SK-N-SH treated with all-trans-retinoic acid at 6 μM for 48 hours (cell line): ENCODE measurements at regions not wholly inside any gene's neighbourhood (a gene's known extent, or its start where the extent isn't known, plus 50 kb on each side); places are given as distances from the start of the nearest gene placed in this dataset.
"Not testable (repeated sequence)": the region's sequence is repeated elsewhere in the genome, so short reads cannot be mapped to it uniquely, and the experiment has no call there.

ENCODE experiments used
- ATAC-seq: fragments of 200-7000 bp; cut with Tn5 transposase; 3 replicates; pipeline ENCODE4 v1.9.1; 2020; ENCODE audit warnings: mild to moderate bottlenecking, moderate library complexity
- ARNTL ChIP-seq: fragments of 450-650 bp; formaldehyde crosslinking; IDR thresholded peaks from 2 replicates; pipeline ENCODE4 v1.5.0; 2020; ENCODE audit warnings: low read depth, mild to moderate bottlenecking, moderate library complexity, borderline replicate concordance
- BACH2 ChIP-seq: fragments of 250-450 bp; sonication (Bioruptor Pico); IDR thresholded peaks from 2 replicates; pipeline ENCODE4 v1.9.0; 2021; ENCODE audit warnings: mild to moderate bottlenecking, borderline replicate concordance
- CSDC2 ChIP-seq: fragments of 250-450 bp; sonication (Bioruptor Pico); IDR thresholded peaks from 2 replicates; pipeline ENCODE4 v1.5.0; 2020; ENCODE audit warnings: mild to moderate bottlenecking, moderate library complexity
- ESRRG ChIP-seq: fragments of 250-450 bp; sonication (Bioruptor Pico); IDR thresholded peaks from 2 replicates; pipeline ENCODE4 v1.6.1; 2021; ENCODE audit warnings: mild to moderate bottlenecking
- GLIS3 ChIP-seq: fragments of 250-450 bp; sonication (Bioruptor Pico); IDR thresholded peaks from 2 replicates; pipeline ENCODE4 v1.5.0; 2020; ENCODE audit warnings: mild to moderate bottlenecking, moderate library complexity
- ISL1 ChIP-seq: fragments of 250-450 bp; sonication (Bioruptor Pico); IDR thresholded peaks from 2 replicates; pipeline ENCODE4 v2.1.2; 2022; ENCODE audit warnings: mild to moderate bottlenecking, moderate library complexity
- OSR1 ChIP-seq: fragments of 250-450 bp; sonication (Bioruptor Pico); IDR thresholded peaks from 2 replicates; pipeline ENCODE4 v1.8.0; 2022; ENCODE audit warnings: moderate library complexity, mild to moderate bottlenecking, inconsistent platforms
- PATZ1 ChIP-seq: fragments of 250-450 bp; sonication (Bioruptor Pico); IDR thresholded peaks from 2 replicates; pipeline ENCODE4 v1.8.0; 2020; ENCODE audit warnings: mild to moderate bottlenecking, moderate library complexity, borderline replicate concordance
- POU6F1 ChIP-seq: fragments of 250-450 bp; sonication (Bioruptor Pico); IDR thresholded peaks from 2 replicates; pipeline ENCODE4 v1.8.0; 2021; ENCODE audit warnings: low read depth, mild to moderate bottlenecking, moderate library complexity, borderline replicate concordance
- RARB ChIP-seq: fragments of 250-450 bp; sonication (Bioruptor Pico); IDR thresholded peaks from 2 replicates; pipeline ENCODE4 v1.8.0; 2021; ENCODE audit warnings: mild to moderate bottlenecking, moderate library complexity
- TCF4 ChIP-seq: fragments of 250-450 bp; sonication (Bioruptor Pico); IDR thresholded peaks from 2 replicates; pipeline ENCODE4 v1.8.0; 2021; ENCODE audit warnings: mild to moderate bottlenecking, moderate library complexity, borderline replicate concordance
- TOX ChIP-seq: fragments of 250-450 bp; sonication (Bioruptor Pico); IDR thresholded peaks from 2 replicates; pipeline ENCODE4 v1.8.0; 2021; ENCODE audit warnings: mild to moderate bottlenecking, moderate library complexity, borderline replicate concordance
- ZC3H10 ChIP-seq: fragments of 250-450 bp; sonication (Bioruptor Pico); IDR thresholded peaks from 2 replicates; pipeline ENCODE4 v1.5.1; 2021; ENCODE audit warnings: mild to moderate bottlenecking, moderate library complexity
- ZFP3 ChIP-seq: fragments of 250-450 bp; sonication (Bioruptor Pico); IDR thresholded peaks from 2 replicates; pipeline ENCODE4 v1.5.0; 2020; ENCODE audit warnings: mild to moderate bottlenecking, moderate library complexity
- ZNF565 ChIP-seq: fragments of 450-650 bp; formaldehyde crosslinking; conservative IDR thresholded peaks from 2 replicates; pipeline ENCODE4 v1.5.0; 2020; ENCODE audit warnings: low read depth, mild to moderate bottlenecking, moderate library complexity
- ZNF70 ChIP-seq: fragments of 450-650 bp; formaldehyde crosslinking; IDR thresholded peaks from 2 replicates; pipeline ENCODE4 v1.5.0; 2020; ENCODE audit warnings: mild to moderate bottlenecking, moderate library complexity
- ZNF8 ChIP-seq: fragments of 450-650 bp; formaldehyde crosslinking; IDR thresholded peaks from 2 replicates; pipeline ENCODE4 v1.5.0; 2020; ENCODE audit warnings: mild to moderate bottlenecking, moderate library complexity
- TF ChIP-seq, protein P1 (sequence below): fragments of 250-450 bp; sonication (Bioruptor Pico); IDR thresholded peaks from 2 replicates; pipeline ENCODE4 v1.5.1; 2020; ENCODE audit warnings: low read depth, mild to moderate bottlenecking, moderate library complexity
- TF ChIP-seq, protein P2 (sequence below): fragments of 250-450 bp; sonication (Bioruptor Pico); IDR thresholded peaks from 2 replicates; pipeline ENCODE4 v1.5.0; 2020; ENCODE audit warnings: mild to moderate bottlenecking, moderate library complexity
- TF ChIP-seq, protein P3 (sequence below): fragments of 250-450 bp; sonication (Bioruptor Pico); IDR thresholded peaks from 2 replicates; pipeline ENCODE4 v1.5.1; 2021; ENCODE audit warnings: mild to moderate bottlenecking, moderate library complexity

- no peak for ATAC-seq
- no peak for TF ChIP-seq ZFP3 (CRISPR knock-in tag)
- TF ChIP-seq ZNF70 (CRISPR knock-in tag): no peak
- TF ChIP-seq, all 23 proteins: peak for 0
Measured at GRCh38 chr14:25696176-25696575, 646.2 kb upstream of the STXBP6 start.

GRCh38 chr14:25685004-25685403 lies 635.1 kb upstream of the STXBP6 start:
- no peak for ATAC-seq
- no peak for TF ChIP-seq ZNF70 (CRISPR knock-in tag)
- TF ChIP-seq PATZ1 (CRISPR knock-in tag): no peak
- TF ChIP-seq ESRRG (CRISPR knock-in tag): no peak
- TF ChIP-seq, protein P1, sequence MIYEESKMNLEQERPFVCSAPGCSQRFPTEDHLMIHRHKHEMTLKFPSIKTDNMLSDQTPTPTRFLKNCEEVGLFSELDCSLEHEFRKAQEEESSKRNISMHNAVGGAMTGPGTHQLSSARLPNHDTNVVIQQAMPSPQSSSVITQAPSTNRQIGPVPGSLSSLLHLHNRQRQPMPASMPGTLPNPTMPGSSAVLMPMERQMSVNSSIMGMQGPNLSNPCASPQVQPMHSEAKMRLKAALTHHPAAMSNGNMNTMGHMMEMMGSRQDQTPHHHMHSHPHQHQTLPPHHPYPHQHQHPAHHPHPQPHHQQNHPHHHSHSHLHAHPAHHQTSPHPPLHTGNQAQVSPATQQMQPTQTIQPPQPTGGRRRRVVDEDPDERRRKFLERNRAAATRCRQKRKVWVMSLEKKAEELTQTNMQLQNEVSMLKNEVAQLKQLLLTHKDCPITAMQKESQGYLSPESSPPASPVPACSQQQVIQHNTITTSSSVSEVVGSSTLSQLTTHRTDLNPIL: no peak
- no peak for TF ChIP-seq TOX

- ATAC-seq: no peak
- TF ChIP-seq OSR1 (no peak), TOX (no peak), GLIS3 (CRISPR knock-in tag) (no peak), ZFP3 (CRISPR knock-in tag) (no peak), ZNF8 (CRISPR knock-in tag) (no peak), POU6F1 (CRISPR knock-in tag) (no peak)
Measured at GRCh38 chr14:25680934-25681333, 631.0 kb upstream of the STXBP6 start.

GRCh38 chr14:25680511-25680910 lies 630.6 kb upstream of the STXBP6 start:
- ATAC-seq: not testable (repeated sequence)

DNA sequence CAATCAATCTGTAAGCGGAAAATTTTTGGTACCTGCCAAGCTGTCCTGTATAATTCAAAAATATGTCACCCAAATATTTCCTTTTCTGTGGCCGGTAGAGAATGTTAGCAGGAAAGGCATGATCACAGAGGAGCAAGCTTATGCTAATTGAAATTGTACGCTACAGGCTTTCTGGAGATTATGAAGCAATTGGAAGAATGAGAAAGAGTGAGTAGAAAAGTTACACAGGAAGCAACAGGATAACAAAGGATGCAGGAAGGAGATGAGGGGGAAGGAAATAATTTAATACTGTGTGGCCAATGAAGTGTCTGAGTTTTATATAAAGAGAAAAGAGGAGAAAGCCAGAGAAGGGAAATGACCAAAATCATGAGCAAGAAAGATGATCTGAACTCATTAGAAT lies 627.2 kb upstream of the STXBP6 start:
- TF ChIP-seq ISL1 (CRISPR knock-in tag): no peak
- TF ChIP-seq, protein P1: no peak
- TF ChIP-seq GLIS3 (CRISPR knock-in tag): no peak
- no peak for TF ChIP-seq ZNF565 (CRISPR knock-in tag)
- no peak for TF ChIP-seq OSR1
- no peak for TF ChIP-seq TCF4 (CRISPR knock-in tag)
- TF ChIP-seq ZNF70 (CRISPR knock-in tag): no peak
- TF ChIP-seq CSDC2: no peak
- TF ChIP-seq, protein P2, sequence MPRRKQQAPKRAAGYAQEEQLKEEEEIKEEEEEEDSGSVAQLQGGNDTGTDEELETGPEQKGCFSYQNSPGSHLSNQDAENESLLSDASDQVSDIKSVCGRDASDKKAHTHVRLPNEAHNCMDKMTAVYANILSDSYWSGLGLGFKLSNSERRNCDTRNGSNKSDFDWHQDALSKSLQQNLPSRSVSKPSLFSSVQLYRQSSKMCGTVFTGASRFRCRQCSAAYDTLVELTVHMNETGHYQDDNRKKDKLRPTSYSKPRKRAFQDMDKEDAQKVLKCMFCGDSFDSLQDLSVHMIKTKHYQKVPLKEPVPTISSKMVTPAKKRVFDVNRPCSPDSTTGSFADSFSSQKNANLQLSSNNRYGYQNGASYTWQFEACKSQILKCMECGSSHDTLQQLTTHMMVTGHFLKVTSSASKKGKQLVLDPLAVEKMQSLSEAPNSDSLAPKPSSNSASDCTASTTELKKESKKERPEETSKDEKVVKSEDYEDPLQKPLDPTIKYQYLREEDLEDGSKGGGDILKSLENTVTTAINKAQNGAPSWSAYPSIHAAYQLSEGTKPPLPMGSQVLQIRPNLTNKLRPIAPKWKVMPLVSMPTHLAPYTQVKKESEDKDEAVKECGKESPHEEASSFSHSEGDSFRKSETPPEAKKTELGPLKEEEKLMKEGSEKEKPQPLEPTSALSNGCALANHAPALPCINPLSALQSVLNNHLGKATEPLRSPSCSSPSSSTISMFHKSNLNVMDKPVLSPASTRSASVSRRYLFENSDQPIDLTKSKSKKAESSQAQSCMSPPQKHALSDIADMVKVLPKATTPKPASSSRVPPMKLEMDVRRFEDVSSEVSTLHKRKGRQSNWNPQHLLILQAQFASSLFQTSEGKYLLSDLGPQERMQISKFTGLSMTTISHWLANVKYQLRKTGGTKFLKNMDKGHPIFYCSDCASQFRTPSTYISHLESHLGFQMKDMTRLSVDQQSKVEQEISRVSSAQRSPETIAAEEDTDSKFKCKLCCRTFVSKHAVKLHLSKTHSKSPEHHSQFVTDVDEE (CRISPR knock-in tag): no peak
- no peak for TF ChIP-seq ZFP3 (CRISPR knock-in tag)
- TF ChIP-seq POU6F1 (CRISPR knock-in tag): no peak
- no peak for TF ChIP-seq ARNTL (CRISPR knock-in tag)
- TF ChIP-seq PATZ1 (CRISPR knock-in tag): no peak
- TF ChIP-seq TOX: no peak
- TF ChIP-seq BACH2: no peak
- TF ChIP-seq, protein P3, sequence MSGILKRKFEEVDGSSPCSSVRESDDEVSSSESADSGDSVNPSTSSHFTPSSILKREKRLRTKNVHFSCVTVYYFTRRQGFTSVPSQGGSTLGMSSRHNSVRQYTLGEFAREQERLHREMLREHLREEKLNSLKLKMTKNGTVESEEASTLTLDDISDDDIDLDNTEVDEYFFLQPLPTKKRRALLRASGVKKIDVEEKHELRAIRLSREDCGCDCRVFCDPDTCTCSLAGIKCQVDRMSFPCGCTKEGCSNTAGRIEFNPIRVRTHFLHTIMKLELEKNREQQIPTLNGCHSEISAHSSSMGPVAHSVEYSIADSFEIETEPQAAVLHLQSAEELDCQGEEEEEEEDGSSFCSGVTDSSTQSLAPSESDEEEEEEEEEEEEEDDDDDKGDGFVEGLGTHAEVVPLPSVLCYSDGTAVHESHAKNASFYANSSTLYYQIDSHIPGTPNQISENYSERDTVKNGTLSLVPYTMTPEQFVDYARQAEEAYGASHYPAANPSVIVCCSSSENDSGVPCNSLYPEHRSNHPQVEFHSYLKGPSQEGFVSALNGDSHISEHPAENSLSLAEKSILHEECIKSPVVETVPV (CRISPR knock-in tag): no peak
- no peak for TF ChIP-seq RARB (CRISPR knock-in tag)
- no peak for TF ChIP-seq ZC3H10 (CRISPR knock-in tag)
- ATAC-seq: no peak
